ENCODE measurements at regions not wholly inside any gene's neighbourhood (a gene's known extent, or its start where the extent isn't known, plus 50 kb on each side); places are given as distances from the start of the nearest gene placed in this dataset.

- H3K9ac ChIP-seq (ENCODE audit: low read length in 3 of 3), result no peak overlapping the region
- no peak overlapping the region for H3K4me3 ChIP-seq (ENCODE audit: low read length in 3 of 3)
- no peaks in the 10 kb centered on the region for H3K9me3 ChIP-seq (ENCODE audit: control insufficient read depth in 2 of 3, insufficient read depth in 1 of 3, low read length in 3 of 3)
- intact Hi-C loops (cut with DNase I), result no loop called here
- peak in 1 of 5 donors; percentile 14 for DNase-seq
- FAIRE-seq, result no peak
- no peaks in the 10 kb centered on the region for H3K4me1 ChIP-seq (ENCODE audit: control insufficient read depth in 2 of 3, insufficient read depth in 2 of 3, low read depth in 1 of 3, low read length in 3 of 3)
- no peaks in the 10 kb centered on the region for H3K36me3 ChIP-seq (ENCODE audit: control insufficient read depth in 2 of 3, insufficient read depth in 3 of 3, low read length in 3 of 3)
- TF ChIP-seq CTCF (IDR thresholded peaks at IDR 0.05; ENCODE audit: borderline replicate concordance, extremely low read depth, insufficient read depth), result no peak
- no peaks in the 10 kb centered on the region for H3K27me3 ChIP-seq (ENCODE audit: control insufficient read depth, insufficient read depth, low read length)
- no peak overlapping the region for H3K27ac ChIP-seq (ENCODE audit: low read depth in 2 of 2, low read length in 2 of 2)
These were observed 145.6 kb upstream of the FAM20C start for GRCh38 chr7:46830-47140.

GRCh38 chr7:51456-52068 is 140.8 kb upstream of the FAM20C start:
- Histone ChIP-seq H3K4me1 (ENCODE audit: control insufficient read depth in 2 of 3, insufficient read depth in 2 of 3, low read depth in 1 of 3, low read length in 3 of 3) (no peaks in the 10 kb centered on the region), H3K4me3 (ENCODE audit: low read length in 3 of 3) (no peak overlapping the region), H3K27ac (ENCODE audit: low read depth in 2 of 2, low read length in 2 of 2) (no peak overlapping the region), H3K27me3 (ENCODE audit: control insufficient read depth, insufficient read depth, low read length) (no peaks in the 10 kb centered on the region), H3K9ac (ENCODE audit: low read length in 3 of 3) (no peak overlapping the region), H3K9me3 (ENCODE audit: control insufficient read depth in 2 of 3, insufficient read depth in 1 of 3, low read length in 3 of 3) (no peaks in the 10 kb centered on the region), H3K36me3 (ENCODE audit: control insufficient read depth in 2 of 3, insufficient read depth in 3 of 3, low read length in 3 of 3) (no peaks in the 10 kb centered on the region)
- DNase-seq (peak in 1 of 5 donors; percentile 7), FAIRE-seq (no peak)
- no peak for TF ChIP-seq CTCF (IDR thresholded peaks at IDR 0.05; ENCODE audit: borderline replicate concordance, extremely low read depth, insufficient read depth)
- intact Hi-C loops (cut with DNase I), result no loop called here

GRCh38 chr7:52100-52499 is 140.3 kb upstream of the FAM20C start:
- no peak for FAIRE-seq
- H3K9me3 ChIP-seq (ENCODE audit: control insufficient read depth in 2 of 3, insufficient read depth in 1 of 3, low read length in 3 of 3), result no peaks in the 10 kb centered on the region
- no peak overlapping the region for H3K4me3 ChIP-seq (ENCODE audit: low read length in 3 of 3)
- H3K27ac ChIP-seq (ENCODE audit: low read depth in 2 of 2, low read length in 2 of 2), result no peak overlapping the region
- no peak for TF ChIP-seq CTCF (IDR thresholded peaks at IDR 0.05; ENCODE audit: borderline replicate concordance, extremely low read depth, insufficient read depth)
- H3K4me1 ChIP-seq (ENCODE audit: control insufficient read depth in 2 of 3, insufficient read depth in 2 of 3, low read depth in 1 of 3, low read length in 3 of 3), result no peaks in the 10 kb centered on the region
- H3K9ac ChIP-seq (ENCODE audit: low read length in 3 of 3), result no peak overlapping the region
- no peaks in the 10 kb centered on the region for H3K27me3 ChIP-seq (ENCODE audit: control insufficient read depth, insufficient read depth, low read length)
- intact Hi-C loops (cut with DNase I), result no loop called here
- DNase-seq, result no peak
- no peaks in the 10 kb centered on the region for H3K36me3 ChIP-seq (ENCODE audit: control insufficient read depth in 2 of 3, insufficient read depth in 3 of 3, low read length in 3 of 3)

- FAIRE-seq, result no peak
- TF ChIP-seq CTCF (IDR thresholded peaks at IDR 0.05; ENCODE audit: borderline replicate concordance, extremely low read depth, insufficient read depth), result no peak
- H3K27ac ChIP-seq (ENCODE audit: low read depth in 2 of 2, low read length in 2 of 2), result no peak overlapping the region
These were observed 138.8 kb upstream of the FAM20C start for GRCh38 chr7:53531-53930.

More at GRCh38 chr7:53531-53930, 138.8 kb upstream of the FAM20C start:
- Histone ChIP-seq H3K4me3 (ENCODE audit: low read length in 3 of 3) (no peak overlapping the region), H3K36me3 (ENCODE audit: control insufficient read depth in 2 of 3, insufficient read depth in 3 of 3, low read length in 3 of 3) (no peaks in the 10 kb centered on the region), H3K9ac (ENCODE audit: low read length in 3 of 3) (no peak overlapping the region), H3K9me3 (ENCODE audit: control insufficient read depth in 2 of 3, insufficient read depth in 1 of 3, low read length in 3 of 3) (no peaks in the 10 kb centered on the region), H3K27me3 (ENCODE audit: control insufficient read depth, insufficient read depth, low read length) (no peaks in the 10 kb centered on the region), H3K4me1 (ENCODE audit: control insufficient read depth in 2 of 3, insufficient read depth in 2 of 3, low read depth in 1 of 3, low read length in 3 of 3) (no peaks in the 10 kb centered on the region)
- DNase-seq, result peak in 1 of 5 donors; percentile 4
- intact Hi-C loops (cut with DNase I), result no loop called here
